Prostate gland (tissue), 2 donors: ENCODE measurements at regions not wholly inside any gene's neighbourhood (a gene's known extent, or its start where the extent isn't known, plus 50 kb on each side); places are given as distances from the start of the nearest gene placed in this dataset.
"Not testable (repeated sequence)": the region's sequence is repeated elsewhere in the genome, so short reads cannot be mapped to it uniquely, and the experiment has no call there.

Experiments used
- DNase-seq: peaks from one replicate; pipeline ENCODE4 v3.0.0-alpha.2; 2019; ENCODE audit warnings: low spot score
- H3K27ac ChIP-seq, 2 donors: fragments of 200-600 bp; sonication (generic); 2 replicates each; pipeline ENCODE4 v1.5.1; 2017 to 2019
- H3K27me3 ChIP-seq: fragments of 200-600 bp; sonication (generic); replicated peaks from 2 replicates; pipeline ENCODE4 v1.5.1; 2019; ENCODE audit not compliant: insufficient read depth
- H3K36me3 ChIP-seq, 2 donors: fragments of 200-600 bp; sonication (generic); 1 replicate in 1 of 2; 2 replicates in 1 of 2; pipeline versions ENCODE4 v1.5.1 to v1.8.1; 2017 to 2019
- H3K4me1 ChIP-seq: fragments of 200-600 bp; sonication (generic); replicated peaks from 2 replicates; pipeline ENCODE4 v1.5.1; 2019
- H3K4me3 ChIP-seq, 2 donors: fragments of 200-600 bp; sonication (generic); 2 replicates each; pipeline ENCODE4 v1.5.1; 2017 to 2019
- H3K9me3 ChIP-seq: fragments of 200-600 bp; sonication (generic); 2 replicates; pipeline ENCODE4 v1.5.1; 2017
- POLR2A ChIP-seq: fragments of 450-650 bp; IDR thresholded peaks from one replicate; pipeline ENCODE4 v1.6.1; 2016; ENCODE audit warnings: antibody characterized with exemption, mild to moderate bottlenecking
- POLR2AphosphoS5 ChIP-seq: sonication (generic); formaldehyde crosslinking; IDR thresholded peaks from one replicate; pipeline ENCODE4 v1.6.1; 2017; ENCODE audit warnings: antibody characterized with exemption
- WGBS: methylation state at CpG from one replicate; pipeline ENCODE4 v1.1.5; 2018; 5-methylcytosine and 5-hydroxymethylcytosine counted together
- intact Hi-C: fragments of 100-400 bp; cut with DNase I; formaldehyde crosslinking; loops from one replicate; pipeline ENCODE4 v1.14.2; 2022
- TF ChIP-seq, protein P1 (sequence below), 4 experiments: fragments of 200-600 bp in 2 of 4; fragments of 450-650 bp in 2 of 4; sonication (generic) in 2 of 4; IDR thresholded peaks; 1 replicate in 3 of 4; 2 replicates in 1 of 4; pipeline ENCODE4 v1.5.1; 2016 to 2019; ENCODE audit warnings: antibody characterized with exemption in 4 of 4, mild to moderate bottlenecking in 2 of 4, moderate library complexity in 2 of 4

DNA sequence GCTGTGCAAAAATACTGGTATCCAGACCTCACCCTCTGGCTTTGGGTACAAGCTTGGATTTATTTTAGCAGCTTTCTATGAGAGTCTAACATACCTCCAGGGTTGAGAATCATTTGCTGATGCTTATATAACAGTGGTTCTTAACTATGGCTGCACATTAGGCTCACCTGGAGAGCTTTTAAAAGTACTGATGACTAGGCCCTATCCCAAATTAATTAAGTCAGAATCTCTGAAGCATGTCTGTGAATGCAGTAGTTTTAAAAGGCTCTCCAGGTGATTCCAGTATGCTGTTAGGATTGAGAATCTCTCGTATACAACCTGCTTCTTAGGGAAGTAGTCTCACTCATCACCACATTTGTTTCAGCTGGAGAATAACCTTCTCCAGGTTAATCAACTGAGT is 99.2 kb downstream of the PDHA2 start:
- Histone ChIP-seq H3K27ac (no peak overlapping the region), H3K4me3 (no peak overlapping the region), H3K4me1 (no peaks in the 10 kb centered on the region), H3K36me3 (no peaks in the 10 kb centered on the region), H3K9me3 (no peaks in the 10 kb centered on the region), H3K27me3 (no peaks in the 10 kb centered on the region)
- 86% methylated on average over 1 of the region's 1 CpG for WGBS
- no peak for TF ChIP-seq POLR2AphosphoS5
- TF ChIP-seq POLR2A: no peak
- TF ChIP-seq, protein P1, sequence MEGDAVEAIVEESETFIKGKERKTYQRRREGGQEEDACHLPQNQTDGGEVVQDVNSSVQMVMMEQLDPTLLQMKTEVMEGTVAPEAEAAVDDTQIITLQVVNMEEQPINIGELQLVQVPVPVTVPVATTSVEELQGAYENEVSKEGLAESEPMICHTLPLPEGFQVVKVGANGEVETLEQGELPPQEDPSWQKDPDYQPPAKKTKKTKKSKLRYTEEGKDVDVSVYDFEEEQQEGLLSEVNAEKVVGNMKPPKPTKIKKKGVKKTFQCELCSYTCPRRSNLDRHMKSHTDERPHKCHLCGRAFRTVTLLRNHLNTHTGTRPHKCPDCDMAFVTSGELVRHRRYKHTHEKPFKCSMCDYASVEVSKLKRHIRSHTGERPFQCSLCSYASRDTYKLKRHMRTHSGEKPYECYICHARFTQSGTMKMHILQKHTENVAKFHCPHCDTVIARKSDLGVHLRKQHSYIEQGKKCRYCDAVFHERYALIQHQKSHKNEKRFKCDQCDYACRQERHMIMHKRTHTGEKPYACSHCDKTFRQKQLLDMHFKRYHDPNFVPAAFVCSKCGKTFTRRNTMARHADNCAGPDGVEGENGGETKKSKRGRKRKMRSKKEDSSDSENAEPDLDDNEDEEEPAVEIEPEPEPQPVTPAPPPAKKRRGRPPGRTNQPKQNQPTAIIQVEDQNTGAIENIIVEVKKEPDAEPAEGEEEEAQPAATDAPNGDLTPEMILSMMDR (IDR thresholded peaks at IDR 0.05): no peak
- no peak for DNase-seq
- intact Hi-C loops: no loop called here

DNA sequence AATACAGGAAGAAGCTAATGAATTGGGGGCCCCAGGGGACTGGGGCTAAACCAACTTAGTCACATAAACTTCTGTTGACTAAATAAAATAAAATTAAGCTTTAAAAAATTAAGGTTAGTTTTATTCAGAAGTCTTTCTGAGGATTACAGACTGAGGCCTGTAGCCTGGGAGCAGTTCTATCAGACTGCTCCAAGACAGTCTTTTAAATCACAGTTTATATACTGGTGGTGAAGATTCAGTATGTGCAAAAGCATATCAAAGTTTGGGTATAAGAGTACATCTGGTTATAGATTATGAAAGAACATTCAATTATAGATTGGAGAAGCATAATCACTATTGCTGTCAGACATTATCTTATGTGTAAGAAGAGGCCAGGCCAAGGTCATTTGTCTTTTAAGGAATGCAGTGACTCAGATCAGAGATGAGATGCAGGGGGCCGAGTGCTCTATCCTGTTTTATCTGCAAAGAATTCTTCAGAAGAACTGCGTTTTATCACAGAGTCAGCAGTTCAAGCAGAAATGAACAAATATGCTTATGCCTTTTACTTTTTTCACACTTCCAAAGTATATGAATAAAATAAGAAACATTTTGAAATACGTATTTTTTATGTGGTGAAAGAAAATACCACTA is 109.4 kb downstream of the PDHA2 start:
- Histone ChIP-seq H3K4me3 (no peak overlapping the region), H3K9me3 (no peaks in the 10 kb centered on the region), H3K27me3 (no peaks in the 10 kb centered on the region), H3K4me1 (no peaks in the 10 kb centered on the region), H3K36me3 (no peaks in the 10 kb centered on the region), H3K27ac (no peak overlapping the region)
- TF ChIP-seq POLR2AphosphoS5 (no peak), POLR2A (no peak)
- TF ChIP-seq, protein P1 (IDR thresholded peaks at IDR 0.05): no peak
- 59% methylated on average over 3 of the region's 3 CpGs for WGBS
- intact Hi-C loops: no loop called here
- DNase-seq: no peak

DNA sequence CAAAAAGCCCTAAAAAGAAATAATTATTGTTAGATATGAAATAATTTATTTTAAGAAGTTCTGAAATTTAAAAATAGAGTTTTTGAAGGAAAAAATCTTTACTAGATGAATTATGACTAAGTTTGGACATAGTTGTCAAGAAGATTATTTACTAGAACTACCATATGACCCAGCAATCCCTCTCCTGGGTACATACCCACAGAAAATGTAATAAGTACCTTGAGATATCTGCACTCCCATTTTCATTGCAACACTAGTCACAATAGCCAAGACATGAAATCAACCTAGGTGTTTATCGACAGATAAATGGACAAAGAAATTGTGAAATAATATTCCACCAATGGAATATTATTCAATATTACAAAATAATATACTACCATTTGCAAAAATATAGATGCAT is 109.9 kb downstream of the PDHA2 start:
- Histone ChIP-seq H3K27ac (no peak overlapping the region), H3K9me3 (no peaks in the 10 kb centered on the region), H3K27me3 (no peaks in the 10 kb centered on the region), H3K36me3 (no peaks in the 10 kb centered on the region), H3K4me3 (no peak overlapping the region), H3K4me1 (no peaks in the 10 kb centered on the region)
- TF ChIP-seq POLR2A (no peak), POLR2AphosphoS5 (no peak)
- TF ChIP-seq, protein P1 (IDR thresholded peaks at IDR 0.05): no peak
- intact Hi-C loops: no loop called here
- WGBS: 95% methylated on average over 1 of the region's 1 CpG
- DNase-seq: no peak

DNA sequence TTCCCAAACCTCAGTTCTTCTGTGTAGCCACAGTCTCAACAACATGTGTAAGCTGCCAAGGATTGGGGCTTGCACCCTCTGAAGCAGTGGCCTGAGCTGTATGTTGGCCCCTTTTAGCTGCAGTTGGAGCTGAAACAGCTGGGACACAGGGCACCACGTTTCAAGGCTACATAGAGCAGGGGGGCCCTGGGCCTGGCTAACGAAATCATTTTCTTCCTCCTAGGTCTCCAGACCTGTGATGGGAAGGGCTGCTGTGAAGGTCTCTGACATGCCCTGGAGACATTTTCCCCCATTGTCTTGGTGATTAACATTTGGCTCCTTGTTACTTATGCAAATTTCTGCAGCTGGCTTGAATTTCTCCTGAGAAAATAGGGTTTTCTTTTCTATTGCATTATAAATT is 112.6 kb downstream of the PDHA2 start:
- H3K27me3 ChIP-seq, H3K4me1 ChIP-seq, intact Hi-C loops, H3K27ac ChIP-seq, H3K9me3 ChIP-seq, H3K4me3 ChIP-seq, H3K36me3 ChIP-seq, DNase-seq: not testable (repeated sequence)
- WGBS: 80% methylated on average over 2 of the region's 2 CpGs

DNA sequence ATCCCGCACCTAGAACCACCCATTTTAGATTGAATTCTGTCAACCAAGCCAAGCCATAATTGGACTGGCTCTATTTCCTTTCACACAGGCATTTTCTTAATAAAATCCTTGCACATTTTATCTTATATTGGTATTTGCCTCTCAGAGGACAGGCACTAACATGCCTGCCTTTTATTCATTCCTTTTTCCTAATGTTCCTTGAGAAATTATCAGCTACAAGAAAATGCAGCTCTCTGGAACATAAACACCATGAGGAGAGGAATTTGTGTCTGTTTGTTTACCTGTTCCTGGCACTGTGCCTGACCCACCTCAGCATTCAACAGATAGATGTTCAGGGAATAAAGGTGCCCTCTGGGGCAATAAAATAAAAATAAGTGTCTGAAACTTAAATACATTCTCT is 116.2 kb downstream of the PDHA2 start:
- Histone ChIP-seq H3K27ac (no peak overlapping the region), H3K4me1 (no peaks in the 10 kb centered on the region), H3K4me3 (no peak overlapping the region), H3K27me3 (no peaks in the 10 kb centered on the region), H3K9me3 (no peaks in the 10 kb centered on the region), H3K36me3 (no peaks in the 10 kb centered on the region)
- 45% methylated on average over 1 of the region's 1 CpG for WGBS
- no peak for DNase-seq
- intact Hi-C loops: no loop called here
- TF ChIP-seq POLR2AphosphoS5 (no peak), POLR2A (no peak)
- TF ChIP-seq, protein P1 (IDR thresholded peaks at IDR 0.05): no peak
